Liver (tissue), 3 donors: ENCODE measurements at regions not wholly inside any gene's neighbourhood (a gene's known extent, or its start where the extent isn't known, plus 50 kb on each side); places are given as distances from the start of the nearest gene placed in this dataset.

Source experiments
- ATF3 ChIP-seq: IDR thresholded peaks from 2 replicates; pipeline ENCODE4 v1.6.1; 2016; ENCODE audit warnings: antibody characterized with exemption
- CTCF ChIP-seq: fragments of 150-350 bp; IDR thresholded peaks from 2 replicates; pipeline ENCODE4 v1.5.1; 2017; ENCODE audit warnings: improper control_type of control experiment, low read depth, low read length; ENCODE audit not compliant: missing input control
- FOXA1 ChIP-seq: IDR thresholded peaks from 2 replicates; pipeline ENCODE4 v1.6.1; 2016; ENCODE audit warnings: antibody characterized with exemption
- GABPA ChIP-seq, 2 donors: IDR thresholded peaks in 1 of 2; conservative IDR thresholded peaks in 1 of 2; 2 replicates each; pipeline ENCODE4 v1.6.1; 2016; ENCODE audit warnings: antibody characterized with exemption in 2 of 2, mild to moderate bottlenecking in 1 of 2, moderate library complexity in 1 of 2
- MAX ChIP-seq: IDR thresholded peaks from 2 replicates; pipeline ENCODE4 v1.6.1; 2016; ENCODE audit warnings: antibody characterized with exemption
- REST ChIP-seq: IDR thresholded peaks from 2 replicates; pipeline ENCODE4 v1.6.1; 2016; ENCODE audit warnings: antibody characterized with exemption, mild to moderate bottlenecking
- RXRA ChIP-seq, 2 donors: IDR thresholded peaks; 2 replicates each; pipeline ENCODE4 v1.6.1; 2017 to 2018; ENCODE audit warnings: antibody characterized with exemption in 2 of 2, mild to moderate bottlenecking in 1 of 2
- SP1 ChIP-seq: IDR thresholded peaks from 2 replicates; pipeline ENCODE4 v1.6.1; 2018; ENCODE audit warnings: antibody characterized with exemption, mild to moderate bottlenecking
- TAF1 ChIP-seq: conservative IDR thresholded peaks from 2 replicates; pipeline ENCODE4 v1.6.1; 2016; ENCODE audit warnings: antibody characterized with exemption, mild to moderate bottlenecking
- ZBTB33 ChIP-seq: IDR thresholded peaks from 2 replicates; pipeline ENCODE4 v1.6.1; 2016; ENCODE audit warnings: antibody characterized with exemption
- donor health status: healthy.
- donor health status: healthy.

- TF ChIP-seq ZBTB33 (no peak), CTCF (no peak), FOXA1 (no peak), REST (no peak), RXRA (IDR thresholded peaks at IDR 0.05) (no peak), GABPA (IDR thresholded peaks at IDR 0.05 in 1 of 2, conservative IDR thresholded peaks at IDR 0.05 in 1 of 2) (no peak), MAX (no peak), ATF3 (no peak), TAF1 (no peak), SP1 (no peak)
These were observed 73.6 kb upstream of the GLI2 start for GRCh38 chr2:120662046-120662445.
